Prostate gland (tissue), 2 donors: ENCODE measurements at regions not wholly inside any gene's neighbourhood (a gene's known extent, or its start where the extent isn't known, plus 50 kb on each side); places are given as distances from the start of the nearest gene placed in this dataset.

Experiments used
- DNase-seq: peaks from one replicate; pipeline ENCODE4 v3.0.0-alpha.2; 2019; ENCODE audit warnings: low spot score
- H3K27ac ChIP-seq, 2 donors: fragments of 200-600 bp; sonication (generic); 2 replicates each; pipeline ENCODE4 v1.5.1; 2017 to 2019
- H3K27me3 ChIP-seq: fragments of 200-600 bp; sonication (generic); replicated peaks from 2 replicates; pipeline ENCODE4 v1.5.1; 2019; ENCODE audit not compliant: insufficient read depth
- H3K36me3 ChIP-seq, 2 donors: fragments of 200-600 bp; sonication (generic); 1 replicate in 1 of 2; 2 replicates in 1 of 2; pipeline versions ENCODE4 v1.5.1 to v1.8.1; 2017 to 2019
- H3K4me1 ChIP-seq: fragments of 200-600 bp; sonication (generic); replicated peaks from 2 replicates; pipeline ENCODE4 v1.5.1; 2019
- H3K4me3 ChIP-seq, 2 donors: fragments of 200-600 bp; sonication (generic); 2 replicates each; pipeline ENCODE4 v1.5.1; 2017 to 2019
- H3K9me3 ChIP-seq: fragments of 200-600 bp; sonication (generic); 2 replicates; pipeline ENCODE4 v1.5.1; 2017
- CTCF ChIP-seq, 4 experiments: fragments of 200-600 bp in 2 of 4; fragments of 450-650 bp in 2 of 4; sonication (generic) in 2 of 4; IDR thresholded peaks; 1 replicate in 3 of 4; 2 replicates in 1 of 4; pipeline ENCODE4 v1.5.1; 2016 to 2019; ENCODE audit warnings: antibody characterized with exemption in 4 of 4, mild to moderate bottlenecking in 2 of 4, moderate library complexity in 2 of 4
- POLR2A ChIP-seq: fragments of 450-650 bp; IDR thresholded peaks from one replicate; pipeline ENCODE4 v1.6.1; 2016; ENCODE audit warnings: antibody characterized with exemption, mild to moderate bottlenecking
- POLR2AphosphoS5 ChIP-seq: sonication (generic); formaldehyde crosslinking; IDR thresholded peaks from one replicate; pipeline ENCODE4 v1.6.1; 2017; ENCODE audit warnings: antibody characterized with exemption
- WGBS: methylation state at CpG from one replicate; pipeline ENCODE4 v1.1.5; 2018; 5-methylcytosine and 5-hydroxymethylcytosine counted together
- intact Hi-C: fragments of 100-400 bp; cut with DNase I; formaldehyde crosslinking; loops from one replicate; pipeline ENCODE4 v1.14.2; 2022

GRCh38 chr4:1516261-1516660 lies 110.0 kb upstream of the NKX1-1 start:
- no peak for DNase-seq
- no peak overlapping the region for H3K4me3 ChIP-seq
- no peak overlapping the region for H3K27ac ChIP-seq
- H3K36me3 ChIP-seq = no peaks in the 10 kb centered on the region
- no peaks in the 10 kb centered on the region for H3K9me3 ChIP-seq
- no peaks in the 10 kb centered on the region for H3K4me1 ChIP-seq
- WGBS = 39% methylated on average over 10 of the region's 10 CpGs
- TF ChIP-seq CTCF (IDR thresholded peaks at IDR 0.05) (no peak), POLR2A (no peak), POLR2AphosphoS5 (no peak)
- H3K27me3 ChIP-seq = peaks cover 6% of the 10 kb centered on the region
- intact Hi-C loops = no loop called here

GRCh38 chr4:1515763-1516162 lies 109.5 kb upstream of the NKX1-1 start:
- Histone ChIP-seq H3K27ac (no peak overlapping the region), H3K4me3 (no peak overlapping the region), H3K9me3 (no peaks in the 10 kb centered on the region), H3K27me3 (peaks cover 6% of the 10 kb centered on the region), H3K4me1 (no peaks in the 10 kb centered on the region), H3K36me3 (no peaks in the 10 kb centered on the region)
- intact Hi-C loops = no loop called here
- WGBS = 85% methylated on average over 5 of the region's 5 CpGs
- DNase-seq = no peak
- TF ChIP-seq POLR2A (no peak), POLR2AphosphoS5 (no peak), CTCF (IDR thresholded peaks at IDR 0.05) (no peak)

- Histone ChIP-seq H3K4me1 (no peaks in the 10 kb centered on the region), H3K36me3 (no peaks in the 10 kb centered on the region), H3K4me3 (no peak overlapping the region), H3K27me3 (peaks cover 6% of the 10 kb centered on the region), H3K9me3 (no peaks in the 10 kb centered on the region), H3K27ac (no peak overlapping the region)
- DNase-seq = no peak
- TF ChIP-seq POLR2A (no peak), POLR2AphosphoS5 (no peak), CTCF (IDR thresholded peaks at IDR 0.05) (no peak)
- intact Hi-C loops = no loop called here
Measured at GRCh38 chr4:1515156-1515555, 108.9 kb upstream of the NKX1-1 start.

DNA sequence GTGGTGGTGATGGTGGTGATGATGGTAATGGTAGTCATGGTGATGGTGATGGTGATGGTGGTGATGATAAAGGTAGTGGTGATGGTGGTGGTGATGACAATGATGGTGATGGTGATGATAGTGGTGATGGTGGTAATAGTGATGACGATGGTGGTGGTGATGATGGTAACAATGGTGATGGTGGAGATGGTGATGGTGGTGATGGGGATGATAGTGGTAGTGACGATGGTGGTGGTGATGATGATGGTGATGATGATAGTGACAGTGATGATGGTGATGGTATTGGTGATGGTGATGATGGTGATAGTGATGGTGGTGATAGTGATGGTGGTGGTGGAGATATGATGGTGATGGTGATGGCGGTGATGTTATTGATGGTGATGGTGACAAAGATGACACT lies 108.4 kb upstream of the NKX1-1 start:
- DNase-seq = no peak
- H3K4me3 ChIP-seq = no peak overlapping the region
- intact Hi-C loops = no loop called here
- no peak overlapping the region for H3K27ac ChIP-seq
- H3K36me3 ChIP-seq = no peaks in the 10 kb centered on the region
- H3K9me3 ChIP-seq = no peaks in the 10 kb centered on the region
- 91% methylated on average over 3 of the region's 3 CpGs for WGBS
- TF ChIP-seq POLR2A (no peak), CTCF (IDR thresholded peaks at IDR 0.05) (no peak), POLR2AphosphoS5 (no peak)
- H3K27me3 ChIP-seq = peaks cover 6% of the 10 kb centered on the region
- no peaks in the 10 kb centered on the region for H3K4me1 ChIP-seq

DNA sequence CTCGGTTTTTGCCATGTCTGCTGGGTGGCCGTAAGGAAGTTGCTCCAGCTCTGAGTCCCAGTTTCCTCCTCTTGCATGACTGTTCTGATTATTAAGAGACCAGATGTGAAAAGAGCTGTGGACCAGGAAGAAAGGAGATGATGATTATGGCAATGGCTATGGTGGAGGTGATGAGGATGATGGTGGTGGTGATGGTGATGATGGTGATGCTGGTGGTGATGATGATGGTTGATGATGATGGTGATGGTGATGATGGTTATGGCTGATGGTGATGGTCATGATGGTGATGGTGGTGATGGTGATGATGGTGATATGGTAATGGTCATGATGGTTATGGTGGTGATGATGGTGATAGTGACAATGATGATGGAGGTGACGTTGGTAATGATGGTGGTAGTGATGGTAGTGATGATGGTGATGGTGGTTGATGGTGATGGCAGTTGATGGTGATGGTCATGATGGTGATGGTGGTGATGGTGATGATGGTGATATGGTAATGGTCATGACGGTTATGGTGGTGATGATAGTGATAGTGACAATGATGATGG lies 107.8 kb upstream of the NKX1-1 start:
- Histone ChIP-seq H3K9me3 (no peaks in the 10 kb centered on the region), H3K36me3 (no peaks in the 10 kb centered on the region), H3K27me3 (peaks cover 6% of the 10 kb centered on the region), H3K27ac (no peak overlapping the region), H3K4me3 (no peak overlapping the region), H3K4me1 (no peaks in the 10 kb centered on the region)
- WGBS = 84% methylated on average over 4 of the region's 4 CpGs
- no peak for DNase-seq
- TF ChIP-seq CTCF (IDR thresholded peaks at IDR 0.05) (no peak), POLR2A (no peak), POLR2AphosphoS5 (no peak)
- intact Hi-C loops = no loop called here
